Ishikawa (cell line): ENCODE measurements at regions not wholly inside any gene's neighbourhood (a gene's known extent, or its start where the extent isn't known, plus 50 kb on each side); places are given as distances from the start of the nearest gene placed in this dataset.

ENCODE experiments used
- CEBPB ChIP-seq: IDR thresholded peaks from 2 replicates; pipeline ENCODE4 v1.6.1; 2012
- CREB1 ChIP-seq: IDR thresholded peaks from 2 replicates; pipeline ENCODE4 v1.6.1; 2012; ENCODE audit warnings: low read depth
- EGR1 ChIP-seq: IDR thresholded peaks from 2 replicates; pipeline ENCODE4 v1.6.1; 2012
- EP300 ChIP-seq: IDR thresholded peaks from 2 replicates; pipeline ENCODE4 v1.6.1; 2012; ENCODE audit warnings: borderline replicate concordance
- MAX ChIP-seq: IDR thresholded peaks from 2 replicates; pipeline ENCODE4 v1.6.1; 2012
- NFIC ChIP-seq: IDR thresholded peaks from 2 replicates; pipeline ENCODE4 v1.6.1; 2012
- RAD21 ChIP-seq: IDR thresholded peaks from 2 replicates; pipeline ENCODE4 v1.6.1; 2012; ENCODE audit warnings: low read depth
- REST ChIP-seq: IDR thresholded peaks from 2 replicates; pipeline ENCODE4 v1.6.1; 2012; ENCODE audit warnings: low read depth, mild to moderate bottlenecking
- TAF1 ChIP-seq: IDR thresholded peaks from 2 replicates; pipeline ENCODE4 v1.6.1; 2012; ENCODE audit warnings: low read depth, mild to moderate bottlenecking
- TCF12 ChIP-seq: IDR thresholded peaks from 2 replicates; pipeline ENCODE4 v1.6.1; 2012; ENCODE audit warnings: low read depth
- YY1 ChIP-seq: IDR thresholded peaks from 2 replicates; pipeline ENCODE4 v1.6.1; 2012; ENCODE audit warnings: low read depth

GRCh38 chr5:107786424-107786823, 115.7 kb upstream of the EFNA5 start:
- TF ChIP-seq NFIC (no peak), TCF12 (no peak), TAF1 (no peak), RAD21 (no peak), REST (no peak), EP300 (no peak), YY1 (no peak), MAX (no peak), CEBPB (no peak), CREB1 (no peak), EGR1 (no peak)
